Panc1 (cell line): ENCODE measurements at regions not wholly inside any gene's neighbourhood (a gene's known extent, or its start where the extent isn't known, plus 50 kb on each side); places are given as distances from the start of the nearest gene placed in this dataset.

Experiments
- CTCF ChIP-seq: fragments of 450-650 bp; IDR thresholded peaks from 2 replicates; pipeline ENCODE4 v1.5.1; 2017; ENCODE audit warnings: mild to moderate bottlenecking
- POLR2AphosphoS5 ChIP-seq: IDR thresholded peaks from 2 replicates; pipeline ENCODE4 v1.6.1; 2012; ENCODE audit warnings: mild to moderate bottlenecking, low read depth, low read length, moderate library complexity
- REST ChIP-seq, 2 experiments: IDR thresholded peaks; 2 replicates each; pipeline ENCODE4 v1.6.1; 2011 to 2012; ENCODE audit warnings: low read depth in 2 of 2, control low read depth in 1 of 2, low read length in 1 of 2, mild to moderate bottlenecking in 1 of 2, moderate library complexity in 1 of 2; ENCODE audit not compliant: insufficient read depth in 1 of 2

GRCh38 chr2:74048147-74048546 is 63.4 kb downstream of the TET3 start:
- TF ChIP-seq CTCF (no peak), POLR2AphosphoS5 (no peak), REST (IDR thresholded peaks at IDR 0.05; ENCODE audit: insufficient read depth in 1 of 2, low read depth in 2 of 2, low read length in 1 of 2) (no peak)
